PFSK-1 (cell line): ENCODE measurements at regions not wholly inside any gene's neighbourhood (a gene's known extent, or its start where the extent isn't known, plus 50 kb on each side); places are given as distances from the start of the nearest gene placed in this dataset.

Source experiments
- POLR2AphosphoS5 ChIP-seq: IDR thresholded peaks from 2 replicates; pipeline ENCODE4 v1.6.1; 2012; ENCODE audit warnings: low read depth, mild to moderate bottlenecking, control low read depth, low read length, moderate library complexity
- TF ChIP-seq, protein P1 (sequence below), 2 experiments: IDR thresholded peaks; 2 replicates each; pipeline versions ENCODE4 v1.6.1 to v1.8.0; 2011 to 2012; ENCODE audit warnings: low read depth in 2 of 2, low read length in 2 of 2, control low read depth in 1 of 2, inconsistent platforms in 1 of 2, mild to moderate bottlenecking in 1 of 2, moderate library complexity in 1 of 2; ENCODE audit not compliant: insufficient read depth in 1 of 2

DNA sequence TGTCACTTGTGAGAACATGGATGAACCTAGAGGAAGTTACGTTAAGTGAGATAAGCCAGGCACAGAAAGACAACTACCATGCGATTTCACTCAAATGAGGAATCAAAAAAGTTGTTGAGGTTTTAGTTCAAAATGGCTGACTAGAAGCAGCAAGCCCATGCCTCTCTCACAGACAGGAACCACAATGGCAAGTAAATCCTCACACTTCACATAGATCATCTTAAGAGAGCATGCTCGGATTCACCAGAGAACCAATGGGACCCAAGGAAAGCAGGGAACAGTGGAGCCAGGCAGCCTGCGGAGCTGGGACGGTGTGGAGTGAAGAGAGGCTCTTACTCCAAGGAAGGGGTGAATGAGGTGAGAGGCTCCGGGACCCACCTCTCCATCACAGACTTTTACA is 581.0 kb downstream of the UQCRFS1 start:
- TF ChIP-seq POLR2AphosphoS5: no peak
- TF ChIP-seq, protein P1, sequence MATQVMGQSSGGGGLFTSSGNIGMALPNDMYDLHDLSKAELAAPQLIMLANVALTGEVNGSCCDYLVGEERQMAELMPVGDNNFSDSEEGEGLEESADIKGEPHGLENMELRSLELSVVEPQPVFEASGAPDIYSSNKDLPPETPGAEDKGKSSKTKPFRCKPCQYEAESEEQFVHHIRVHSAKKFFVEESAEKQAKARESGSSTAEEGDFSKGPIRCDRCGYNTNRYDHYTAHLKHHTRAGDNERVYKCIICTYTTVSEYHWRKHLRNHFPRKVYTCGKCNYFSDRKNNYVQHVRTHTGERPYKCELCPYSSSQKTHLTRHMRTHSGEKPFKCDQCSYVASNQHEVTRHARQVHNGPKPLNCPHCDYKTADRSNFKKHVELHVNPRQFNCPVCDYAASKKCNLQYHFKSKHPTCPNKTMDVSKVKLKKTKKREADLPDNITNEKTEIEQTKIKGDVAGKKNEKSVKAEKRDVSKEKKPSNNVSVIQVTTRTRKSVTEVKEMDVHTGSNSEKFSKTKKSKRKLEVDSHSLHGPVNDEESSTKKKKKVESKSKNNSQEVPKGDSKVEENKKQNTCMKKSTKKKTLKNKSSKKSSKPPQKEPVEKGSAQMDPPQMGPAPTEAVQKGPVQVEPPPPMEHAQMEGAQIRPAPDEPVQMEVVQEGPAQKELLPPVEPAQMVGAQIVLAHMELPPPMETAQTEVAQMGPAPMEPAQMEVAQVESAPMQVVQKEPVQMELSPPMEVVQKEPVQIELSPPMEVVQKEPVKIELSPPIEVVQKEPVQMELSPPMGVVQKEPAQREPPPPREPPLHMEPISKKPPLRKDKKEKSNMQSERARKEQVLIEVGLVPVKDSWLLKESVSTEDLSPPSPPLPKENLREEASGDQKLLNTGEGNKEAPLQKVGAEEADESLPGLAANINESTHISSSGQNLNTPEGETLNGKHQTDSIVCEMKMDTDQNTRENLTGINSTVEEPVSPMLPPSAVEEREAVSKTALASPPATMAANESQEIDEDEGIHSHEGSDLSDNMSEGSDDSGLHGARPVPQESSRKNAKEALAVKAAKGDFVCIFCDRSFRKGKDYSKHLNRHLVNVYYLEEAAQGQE (IDR thresholded peaks at IDR 0.05; ENCODE audit: insufficient read depth in 1 of 2, low read depth in 2 of 2, low read length in 2 of 2): no peak
